ENCODE measurements at regions not wholly inside any gene's neighbourhood (a gene's known extent, or its start where the extent isn't known, plus 50 kb on each side); places are given as distances from the start of the nearest gene placed in this dataset.

GRCh38 chr9:110099236-110100095, 108.5 kb downstream of the C9orf152 start:
- peak; percentile 10 for DNase-seq

- no peak for DNase-seq
Observed at GRCh38 chr9:110101531-110102161, 106.3 kb downstream of the C9orf152 start.

- DNase-seq: no peak
Observed at GRCh38 chr9:110103257-110103656, 104.7 kb downstream of the C9orf152 start.

GRCh38 chr9:110104261-110104809, 103.6 kb downstream of the C9orf152 start:
- DNase-seq: no peak

GRCh38 chr9:110105107-110105506, 102.9 kb downstream of the C9orf152 start:
- no peak for DNase-seq

GRCh38 chr9:110106661-110107060, 101.3 kb downstream of the C9orf152 start:
- DNase-seq: no peak

- no peak for DNase-seq
Observed at GRCh38 chr9:110109333-110110092, 98.4 kb downstream of the C9orf152 start.

DNA sequence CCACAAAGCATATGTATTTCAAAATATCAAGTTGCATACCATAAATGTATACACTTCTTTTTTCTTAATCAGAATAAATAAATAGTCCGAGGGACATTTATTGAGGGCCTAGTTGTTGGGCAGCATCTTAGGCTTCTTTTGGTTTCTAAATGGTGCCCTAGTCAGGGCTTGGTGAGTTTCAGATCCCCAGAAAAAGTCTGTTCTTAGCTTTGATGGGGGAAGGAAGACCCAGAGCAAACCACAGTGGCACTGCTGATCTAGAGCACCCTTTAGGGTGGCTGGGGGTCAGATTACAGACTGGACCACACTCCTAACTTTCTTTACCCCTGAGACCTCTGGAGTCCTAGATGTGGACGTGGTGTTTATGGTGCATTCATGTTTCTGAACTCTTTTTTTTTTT, 97.8 kb downstream of the C9orf152 start:
- DNase-seq: no peak

DNA sequence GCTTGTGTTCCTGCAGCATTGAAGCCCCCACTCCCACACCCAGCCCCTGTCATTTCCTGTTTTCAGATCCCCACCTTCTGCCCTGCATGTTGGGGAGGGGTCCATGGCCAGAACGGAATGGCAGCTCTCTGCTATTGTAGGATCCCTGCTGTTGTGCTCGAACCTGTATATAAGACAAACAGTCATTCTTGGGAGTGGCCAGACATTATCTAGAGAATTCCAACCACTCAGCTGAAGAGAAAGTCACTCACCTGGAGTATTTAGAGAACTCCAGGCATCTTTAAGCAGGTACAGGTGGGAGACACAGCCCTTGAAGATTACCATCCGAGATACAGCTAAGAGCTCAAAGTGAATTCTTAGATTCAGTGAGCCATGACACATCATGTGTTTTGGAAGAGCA, 96.1 kb downstream of the C9orf152 start:
- DNase-seq: no peak

GRCh38 chr9:110112792-110113191, 95.2 kb downstream of the C9orf152 start:
- DNase-seq: no peak

DNA sequence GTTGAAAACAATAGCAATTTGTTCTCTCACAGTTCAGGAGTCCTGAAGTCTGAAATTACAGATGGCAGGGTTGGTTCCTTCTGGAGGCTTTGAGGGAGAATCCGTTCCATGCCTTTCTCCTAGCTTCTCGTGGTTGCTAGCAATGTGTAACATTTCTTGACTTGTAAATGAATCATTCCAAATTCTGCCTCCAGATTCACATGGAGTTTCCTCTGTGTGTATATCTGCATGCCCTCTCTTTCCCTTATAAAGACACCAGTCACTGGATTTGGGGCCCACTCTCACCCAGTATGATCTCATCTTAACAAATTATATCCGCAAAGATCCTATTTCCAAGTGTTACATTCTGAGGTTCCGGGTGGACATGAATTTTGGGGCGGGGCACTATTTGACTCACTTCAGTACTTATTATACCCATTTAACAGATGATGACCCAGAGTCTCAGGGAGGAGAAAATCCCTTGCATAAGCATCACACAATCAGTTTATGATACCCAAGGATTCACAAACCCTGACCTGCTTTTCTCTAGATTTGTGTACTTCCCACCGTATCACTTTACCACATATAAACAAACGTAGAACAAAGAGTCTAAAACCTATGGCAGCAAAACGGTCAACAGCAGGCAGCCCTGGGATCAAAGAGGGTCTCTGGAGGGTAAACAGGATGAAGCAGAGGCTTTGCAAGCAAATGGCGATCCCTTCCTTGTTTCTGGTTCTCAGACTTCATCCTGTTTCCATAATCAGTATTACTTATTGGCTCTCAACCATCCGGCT, 93.7 kb downstream of the C9orf152 start:
- no peak for DNase-seq

- DNase-seq: no peak
Observed at GRCh38 chr9:110114859-110115201, 93.1 kb downstream of the C9orf152 start.

- no peak for DNase-seq
Observed at GRCh38 chr9:110115341-110115820, 92.6 kb downstream of the C9orf152 start.

- DNase-seq: no peak
Observed at GRCh38 chr9:110115826-110116542, 92.0 kb downstream of the C9orf152 start.

DNA sequence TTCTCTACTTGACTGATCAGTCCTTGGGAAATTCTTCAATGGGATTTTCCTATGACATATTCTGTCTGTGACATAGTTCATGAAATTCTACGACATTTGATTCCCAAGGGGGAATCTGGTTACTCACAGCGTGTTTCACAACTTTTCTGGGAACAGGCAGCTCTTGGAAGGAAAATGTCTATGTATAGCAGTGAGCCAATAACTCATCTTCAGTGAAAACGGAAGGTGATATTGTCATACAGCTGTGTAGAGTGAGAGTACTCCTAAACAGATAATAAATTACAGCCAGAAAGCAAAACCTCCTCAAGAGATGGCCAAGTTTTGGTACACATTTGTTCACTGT, 91.4 kb downstream of the C9orf152 start:
- DNase-seq: no peak

DNA sequence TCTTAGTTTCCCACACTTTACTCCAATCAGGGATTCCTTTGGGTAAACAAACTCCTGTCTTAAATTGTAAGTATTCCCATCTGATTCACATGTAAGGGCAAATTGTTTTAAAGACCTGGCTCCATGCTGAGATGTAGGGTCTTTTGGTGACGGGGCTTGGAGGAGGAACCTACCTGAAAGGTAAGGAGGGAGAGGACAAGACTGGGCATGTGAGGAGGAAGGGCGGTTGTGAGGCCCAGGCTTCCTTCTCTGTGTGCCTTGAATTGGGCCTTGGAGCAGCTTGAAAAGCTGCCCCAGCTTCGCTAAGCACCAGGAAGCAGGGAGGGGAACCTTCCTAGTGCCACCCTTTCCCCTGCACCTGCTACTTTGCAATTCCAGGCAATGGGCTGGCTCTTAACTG, 86.8 kb downstream of the C9orf152 start:
- DNase-seq: no peak

- no peak for DNase-seq
Observed at GRCh38 chr9:110123341-110124095, 84.4 kb downstream of the C9orf152 start.

DNA sequence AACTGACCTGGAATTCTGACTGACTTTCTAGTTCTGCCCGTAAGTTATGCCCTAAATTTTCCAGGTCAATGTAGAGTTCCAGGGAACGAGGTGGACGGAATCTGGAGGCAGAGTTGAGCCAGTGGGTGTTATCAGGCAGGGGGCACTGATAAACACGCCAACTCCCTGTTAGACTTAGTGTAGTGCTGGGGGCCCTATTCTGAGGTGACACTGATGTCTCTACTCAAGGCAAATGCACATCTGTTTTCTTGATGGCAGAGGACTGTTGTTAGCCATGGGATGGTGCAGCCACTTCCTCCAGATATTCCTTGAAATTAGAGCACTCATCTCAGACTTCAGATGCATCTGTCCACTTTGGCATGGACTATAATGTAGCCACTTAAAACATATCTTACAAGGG, 83.5 kb downstream of the C9orf152 start:
- no peak for DNase-seq

DNA sequence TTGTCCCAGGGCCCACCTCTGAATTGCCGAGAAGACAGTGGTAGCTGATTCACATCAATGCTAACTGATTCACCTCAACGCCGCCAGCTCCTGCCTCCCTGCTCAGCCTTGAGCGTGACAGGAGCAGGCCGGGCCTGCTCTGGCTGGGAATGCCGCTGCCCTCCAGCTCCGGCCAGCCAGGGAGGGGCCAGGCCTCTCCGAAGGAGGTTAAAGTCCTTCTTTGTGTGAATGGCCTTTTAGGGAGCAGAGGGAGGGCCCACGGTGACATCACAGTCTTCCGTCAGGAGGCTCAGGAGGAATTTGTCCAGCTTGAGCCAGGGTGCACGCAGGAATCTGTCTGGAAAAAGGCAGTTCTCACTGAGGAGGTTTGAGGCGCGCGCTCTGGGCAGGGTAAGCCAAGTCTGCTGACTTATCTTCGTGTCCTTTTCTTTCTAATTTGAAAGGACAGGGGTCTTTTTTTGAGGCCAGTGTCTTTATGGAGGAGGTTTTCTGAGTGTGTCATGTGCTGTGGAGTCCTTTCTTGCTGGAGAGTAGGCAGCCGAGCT, 82.7 kb downstream of the C9orf152 start:
- no peak for DNase-seq

DNA sequence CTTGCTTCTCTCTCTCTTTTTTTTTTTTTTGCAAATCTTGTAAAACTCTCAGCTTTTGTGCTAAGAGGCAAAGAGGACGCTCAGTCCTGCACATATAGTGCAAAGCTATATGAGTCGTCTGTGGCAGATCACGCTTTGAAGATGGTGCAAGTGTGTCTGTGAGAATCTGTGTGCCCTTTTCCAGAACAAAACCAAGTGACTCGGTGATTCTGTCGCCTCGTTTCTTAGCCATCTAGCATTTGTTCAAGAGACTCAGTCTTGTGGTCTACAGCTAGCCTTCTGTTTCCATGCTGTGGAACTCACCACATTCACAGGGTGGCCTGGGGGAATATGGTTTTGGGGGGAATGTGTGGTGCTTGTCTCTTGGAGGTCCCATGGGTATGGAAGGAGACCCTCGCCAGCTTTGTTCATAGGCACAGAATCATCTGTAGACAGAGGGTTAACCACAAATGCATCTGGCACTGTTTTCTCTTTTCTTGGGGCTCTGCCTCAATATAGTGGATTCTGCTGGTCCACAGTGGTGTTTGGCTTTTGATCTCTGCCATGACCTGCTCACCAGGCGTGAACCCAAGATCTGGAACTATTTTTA, 82.1 kb downstream of the C9orf152 start:
- DNase-seq: no peak
